GM18951 (cell line): ENCODE measurements at regions not wholly inside any gene's neighbourhood (a gene's known extent, or its start where the extent isn't known, plus 50 kb on each side); places are given as distances from the start of the nearest gene placed in this dataset.
"Not testable (repeated sequence)": the region's sequence is repeated elsewhere in the genome, so short reads cannot be mapped to it uniquely, and the experiment has no call there.

ENCODE experiments used
- POLR2A ChIP-seq: IDR thresholded peaks from 4 replicates; pipeline ENCODE4 v1.6.1; 2011; ENCODE audit warnings: mild to moderate bottlenecking; ENCODE audit not compliant: insufficient read length, insufficient read depth; ENCODE audit errors: extremely low read depth
- in situ Hi-C: fragments of 300-500 bp; cut with MboI; formaldehyde crosslinking; loops from one replicate; pipeline ENCODE4 v1.12.0; 2022; ENCODE audit warnings: low sequenced_read_pairs, mixed read lengths, inconsistent platforms; ENCODE audit not compliant: unreplicated experiment

- in situ Hi-C loops: no loop called here
- TF ChIP-seq POLR2A: no peak
Observed at GRCh38 chr5:82595113-82595512, 317.0 kb upstream of the RPS23 start.

GRCh38 chr5:82594097-82594496, 315.9 kb upstream of the RPS23 start:
- no peak for TF ChIP-seq POLR2A
- in situ Hi-C loops: no loop called here

- TF ChIP-seq POLR2A: no peak
Observed at GRCh38 chr5:82593481-82593880, 315.3 kb upstream of the RPS23 start.

GRCh38 chr5:82591021-82591515, 312.9 kb upstream of the RPS23 start:
- in situ Hi-C loops: no loop called here
- no peak for TF ChIP-seq POLR2A

More at GRCh38 chr5:82593481-82593880, 315.3 kb upstream of the RPS23 start:
- in situ Hi-C loops: no loop called here

DNA sequence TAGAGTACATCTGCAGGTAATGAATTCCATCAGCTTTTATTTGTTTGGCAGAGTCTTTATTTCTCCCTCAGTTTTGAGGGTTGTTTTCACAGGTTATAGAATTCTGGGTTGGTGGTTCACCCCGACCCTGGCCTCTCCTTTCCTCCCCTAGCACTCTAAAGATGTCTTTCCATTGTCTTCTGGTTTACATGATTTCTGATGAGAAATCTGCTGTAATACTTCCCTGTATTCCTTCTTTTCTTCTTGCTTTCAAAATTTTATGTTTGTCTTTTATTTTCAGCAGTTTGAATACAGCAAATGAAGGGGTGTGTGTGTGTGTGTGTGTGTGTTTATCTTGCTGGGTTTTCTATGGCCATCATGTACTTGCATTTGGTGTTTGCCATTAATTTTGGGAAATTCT, 312.0 kb upstream of the RPS23 start:
- in situ Hi-C loops: no loop called here

DNA sequence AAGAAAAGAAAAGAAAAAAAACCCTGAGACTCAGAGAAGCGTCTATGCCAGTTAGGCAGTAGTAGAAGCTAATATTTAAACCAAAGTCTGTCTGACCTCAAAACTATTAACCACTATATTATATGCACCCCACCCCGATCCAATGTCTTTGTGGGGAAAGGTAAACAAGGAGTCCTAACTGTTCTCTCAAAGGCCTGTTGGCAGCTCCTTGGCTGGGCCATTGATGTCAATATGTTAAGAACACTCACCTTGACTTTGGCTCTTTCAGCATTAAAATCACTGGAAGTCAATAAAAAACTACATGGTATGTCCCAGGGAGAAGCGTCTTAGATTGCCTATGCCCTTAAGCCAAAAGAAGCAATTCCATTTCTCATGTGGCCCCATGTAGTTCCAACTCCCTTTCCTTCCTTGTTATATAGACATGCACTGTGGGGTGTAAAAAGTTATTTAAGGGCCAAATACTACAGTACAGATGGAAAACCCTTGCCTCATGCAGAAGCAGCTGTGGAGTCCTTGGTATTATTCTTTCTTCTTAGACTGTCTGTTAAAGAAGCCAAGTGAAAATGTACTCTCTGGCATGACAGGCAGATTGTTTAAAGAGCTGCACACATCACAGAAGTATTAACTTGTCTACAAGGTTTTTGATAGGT, 308.6 kb upstream of the RPS23 start:
- in situ Hi-C loops: no loop called here
- TF ChIP-seq POLR2A: no peak

More for the DNA sequence above, 312.0 kb upstream of the RPS23 start:
- no peak for TF ChIP-seq POLR2A

- TF ChIP-seq POLR2A: no peak
- in situ Hi-C loops: no loop called here
Observed at GRCh38 chr5:82586181-82586580, 308.0 kb upstream of the RPS23 start.

DNA sequence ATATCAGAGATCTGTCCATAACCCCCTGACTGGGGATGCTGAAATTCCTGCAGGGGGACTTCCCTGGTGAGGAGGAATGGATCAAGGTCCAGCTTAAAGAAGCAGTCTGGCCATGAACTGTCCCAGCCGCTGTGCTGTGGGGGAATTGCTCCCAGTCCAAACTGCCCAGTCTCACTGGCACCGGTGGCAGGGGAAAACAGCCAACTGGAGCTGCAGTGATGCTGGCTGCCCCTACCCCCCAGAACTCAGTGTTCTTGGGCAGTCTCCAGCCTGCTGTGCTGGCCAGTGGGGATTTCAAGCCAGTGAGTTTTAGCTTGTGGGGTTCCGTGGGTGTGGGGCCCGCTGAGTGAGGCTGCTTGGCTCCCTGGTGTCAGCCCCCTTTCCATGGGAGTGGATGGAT, 306.5 kb upstream of the RPS23 start:
- TF ChIP-seq POLR2A: no peak
- in situ Hi-C loops: no loop called here

DNA sequence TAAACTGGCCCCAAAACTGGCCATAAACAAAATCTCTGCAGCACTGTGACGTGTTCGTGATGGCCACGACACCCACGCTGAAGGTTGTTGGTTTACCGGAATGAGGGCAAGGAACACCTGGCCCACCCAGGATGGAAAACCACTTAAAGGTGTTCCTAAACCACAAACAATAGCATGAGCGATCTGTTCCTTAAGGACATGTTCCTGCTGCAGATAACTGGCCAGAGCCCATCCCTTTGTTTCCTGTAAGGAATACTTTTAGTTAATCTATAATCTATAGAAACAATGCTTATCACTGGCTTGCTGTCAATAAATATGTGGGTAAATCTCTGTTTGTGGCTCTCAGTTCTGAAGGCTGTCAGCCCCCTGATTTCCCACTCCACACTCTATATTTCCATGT, 305.2 kb upstream of the RPS23 start:
- in situ Hi-C loops: not testable (repeated sequence)

DNA sequence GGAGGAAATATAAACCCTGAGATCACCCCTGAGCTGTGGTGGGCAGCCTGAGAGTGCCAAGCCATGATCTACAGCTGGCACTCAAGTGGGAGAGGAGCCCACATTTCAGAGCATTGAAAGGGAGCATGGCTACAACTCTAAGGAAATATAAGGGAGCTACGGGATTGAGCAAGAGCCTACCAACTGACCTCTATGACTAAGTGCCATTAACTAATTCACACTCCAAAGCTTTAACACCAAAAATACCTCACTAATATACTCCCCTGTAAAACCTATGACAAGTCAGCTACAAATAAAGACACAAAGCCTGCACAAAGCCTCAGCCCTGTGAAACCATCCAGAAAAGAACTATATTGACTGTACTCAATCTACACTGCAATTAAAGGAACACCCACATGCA, 286.8 kb upstream of the RPS23 start:
- in situ Hi-C loops: no loop called here
- TF ChIP-seq POLR2A: no peak

GRCh38 chr5:82563745-82564144, 285.6 kb upstream of the RPS23 start:
- TF ChIP-seq POLR2A: no peak
- in situ Hi-C loops: no loop called here

- no peak for TF ChIP-seq POLR2A
- in situ Hi-C loops: no loop called here
Observed at GRCh38 chr5:82562696-82563240, 284.6 kb upstream of the RPS23 start.

DNA sequence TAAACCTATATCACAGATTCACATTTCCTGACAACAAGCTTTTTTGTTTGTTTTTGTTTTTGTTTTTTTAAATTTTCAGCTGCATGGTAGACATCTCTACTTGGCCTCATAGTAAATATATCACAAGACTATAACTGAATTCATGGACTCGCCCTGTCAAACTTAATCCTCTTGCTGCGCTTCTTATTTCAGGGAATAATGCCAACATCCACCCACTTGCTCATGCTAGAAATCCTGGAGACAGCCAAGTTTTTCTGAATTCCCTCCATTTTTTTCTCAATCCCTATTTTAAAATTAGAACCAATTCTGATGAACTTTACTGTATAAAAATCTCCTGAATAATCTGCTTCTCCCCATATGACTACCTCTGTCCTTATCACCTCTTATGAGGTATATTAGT, 283.6 kb upstream of the RPS23 start:
- no peak for TF ChIP-seq POLR2A
- in situ Hi-C loops: no loop called here

DNA sequence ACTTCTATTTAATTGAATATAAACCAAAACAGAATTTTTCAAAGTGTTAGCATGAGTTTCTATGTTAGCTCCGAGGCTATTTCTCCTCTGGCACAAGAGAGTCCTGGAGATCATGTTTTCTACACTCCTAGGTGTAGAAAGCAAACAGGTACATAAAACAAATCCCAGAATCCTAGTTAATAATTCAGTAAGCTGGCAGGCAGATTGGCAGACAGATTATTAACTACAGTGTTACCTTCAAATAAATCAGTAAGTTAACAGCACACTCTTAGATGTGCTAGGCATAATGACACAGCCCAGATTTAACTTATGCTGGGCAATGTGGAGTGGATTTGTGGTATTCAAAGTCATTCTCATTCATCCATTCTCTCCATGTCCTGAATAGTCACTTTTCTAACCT, 282.8 kb upstream of the RPS23 start:
- no peak for TF ChIP-seq POLR2A
- in situ Hi-C loops: no loop called here

GRCh38 chr5:82560561-82560960, 282.4 kb upstream of the RPS23 start:
- TF ChIP-seq POLR2A: no peak
- in situ Hi-C loops: no loop called here

GRCh38 chr5:82551840-82552385, 273.8 kb upstream of the RPS23 start:
- no peak for TF ChIP-seq POLR2A
- in situ Hi-C loops: no loop called here
